GM12878 (cell line): ENCODE measurements at regions not wholly inside any gene's neighbourhood (a gene's known extent, or its start where the extent isn't known, plus 50 kb on each side); places are given as distances from the start of the nearest gene placed in this dataset.

Experiments used
- ATAC-seq: fragments of 200-7000 bp; cut with Tn5 transposase; 3 replicates; pipeline ENCODE4 v1.9.1; 2020; ENCODE audit warnings: mild to moderate bottlenecking, moderate library complexity
- BruUV-seq: library from RNA; stranded (reverse); fragments of 400-500 nt; replicated peaks from 2 replicates; lab custom pipeline; 2021; lab: Mats Ljungman, UMichigan
- CTCF ChIA-PET: fragments of 300-600 bp; sonication (Branson Sonifier 250); formaldehyde crosslinking; extraction: SDS; loops from one replicate; lab custom pipeline; 2021; ENCODE audit warnings: inconsistent platforms; lab: Yijun Ruan, JAX
- POLR2A ChIA-PET: fragments of 350-600 bp; formaldehyde crosslinking; extraction: SDS; loops from one replicate; lab custom pipeline; 2021; ENCODE audit warnings: inconsistent platforms; lab: Charles Lee
- RAD21 ChIA-PET: fragments of 300-600 bp; sonication (Branson Sonifier 250); formaldehyde crosslinking; loops from one replicate; lab custom pipeline; 2023; ENCODE audit warnings: antibody characterized with exemption; ENCODE audit not compliant: unreplicated experiment; lab: Charles Lee
- SMC1A ChIA-PET: fragments of 300-600 bp; sonication (Branson Sonifier 250); formaldehyde crosslinking; loops from one replicate; lab custom pipeline; 2023; ENCODE audit not compliant: unreplicated experiment, uncharacterized antibody; lab: Charles Lee
- DNase-seq: peaks from one replicate; pipeline ENCODE4 v3.0.0-alpha.2; 2011; ENCODE audit warnings: low read depth, low spot score
- FAIRE-seq: peaks from 3 replicates; lab custom pipeline; 2011; peaks lifted over from hg19 to GRCh38; lab: Jason Lieb, UNC
- H2AFZ ChIP-seq: 2 replicates; pipeline ENCODE4 v1.6.0; 2011; ENCODE audit warnings: low read depth, low read length, control low read depth; ENCODE audit not compliant: control insufficient read depth
- H3K27ac ChIP-seq: 2 replicates; pipeline ENCODE4 v1.5.1; 2011; ENCODE audit warnings: control low read depth; ENCODE audit not compliant: control insufficient read depth, insufficient read depth
- H3K27me3 ChIP-seq, 2 experiments: replicated peaks in 1 of 2; 2 replicates each; pipeline versions ENCODE4 v1.6.0 to v1.6.1; 2011; ENCODE audit warnings: low read length in 1 of 2; ENCODE audit not compliant: control insufficient read depth in 2 of 2, insufficient read depth in 2 of 2
- H3K36me3 ChIP-seq, 2 experiments: 2 replicates each; pipeline ENCODE4 v1.5.1; 2011; ENCODE audit warnings: low read length in 1 of 2; ENCODE audit not compliant: control insufficient read depth in 2 of 2, insufficient read depth in 2 of 2
- H3K4me1 ChIP-seq: 2 replicates; pipeline ENCODE4 v1.6.1; 2011; ENCODE audit warnings: mild to moderate bottlenecking, low read length, moderate library complexity, mixed read lengths; ENCODE audit not compliant: control insufficient read depth, insufficient read depth
- H3K4me2 ChIP-seq: 2 replicates; pipeline ENCODE4 v1.6.0; 2011; ENCODE audit warnings: control low read depth; ENCODE audit not compliant: control insufficient read depth, insufficient read depth
- H3K4me3 ChIP-seq: fragments of 200-600 bp; sonication (generic); 2 replicates; pipeline ENCODE4 v1.5.1; 2016
- H3K79me2 ChIP-seq: 2 replicates; pipeline ENCODE4 v1.6.0; 2011; ENCODE audit warnings: low read length; ENCODE audit not compliant: control insufficient read depth, insufficient read depth
- H3K9ac ChIP-seq: 2 replicates; pipeline ENCODE4 v1.8.0; 2011; ENCODE audit warnings: low read length, control low read depth, mixed read lengths; ENCODE audit not compliant: control insufficient read depth, insufficient read depth
- H3K9me3 ChIP-seq: replicated peaks from 3 replicates; pipeline ENCODE4 v1.5.1; 2011; ENCODE audit warnings: mild to moderate bottlenecking, low read length; ENCODE audit not compliant: control insufficient read depth, insufficient read depth
- H4K20me1 ChIP-seq: 2 replicates; pipeline ENCODE4 v1.6.0; 2011; ENCODE audit not compliant: control insufficient read depth, insufficient read depth
- CHD2 ChIP-seq: IDR thresholded peaks from 2 replicates; pipeline ENCODE4 v1.6.1; 2011; ENCODE audit warnings: low read depth, low read length, improper control_type of control experiment, borderline replicate concordance
- CREB1 ChIP-seq: IDR thresholded peaks from 2 replicates; pipeline ENCODE4 v1.6.1; 2012; ENCODE audit warnings: low read depth, mild to moderate bottlenecking, inconsistent platforms
- JUNB ChIP-seq: IDR thresholded peaks from 2 replicates; pipeline ENCODE4 v1.6.1; 2016; ENCODE audit warnings: antibody characterized with exemption, mild to moderate bottlenecking
- NKRF ChIP-seq: fragments of 450-650 bp; conservative IDR thresholded peaks from 2 replicates; pipeline ENCODE4 v1.6.1; 2017; ENCODE audit warnings: mild to moderate bottlenecking, moderate library complexity
- RAD21 ChIP-seq: IDR thresholded peaks from 2 replicates; pipeline ENCODE4 v1.6.1; 2011; ENCODE audit warnings: mild to moderate bottlenecking, low read depth, low read length, moderate library complexity; ENCODE audit not compliant: insufficient read depth
- RB1 ChIP-seq: fragments of 450-650 bp; formaldehyde crosslinking; IDR thresholded peaks from 2 replicates; pipeline ENCODE4 v1.6.1; 2017; ENCODE audit warnings: mild to moderate bottlenecking, borderline replicate concordance
- STAT3 ChIP-seq: IDR thresholded peaks from 2 replicates; pipeline ENCODE4 v1.6.1; 2011; ENCODE audit warnings: low read depth, low read length, improper control_type of control experiment
- WRNIP1 ChIP-seq: IDR thresholded peaks from 2 replicates; pipeline ENCODE4 v1.6.1; 2011; ENCODE audit warnings: low read depth, low read length, improper control_type of control experiment, borderline replicate concordance
- WGBS: methylation state at CpG from one replicate; pipeline ENCODE4 v1.1.6; 2016; ENCODE audit warnings: low lambda C conversion rate; ENCODE audit not compliant: insufficient replicate concordance, insufficient coverage; ENCODE audit errors: missing lambda C conversion rate; 5-methylcytosine and 5-hydroxymethylcytosine counted together
- in situ Hi-C: fragments of 300-500 bp; cut with MboI; formaldehyde crosslinking; loops from 9 replicates; pipeline ENCODE4 v1.14.3; 2018; ENCODE audit warnings: mixed read lengths
- intact Hi-C: fragments of 100-400 bp; cut with micrococcal nuclease; formaldehyde crosslinking; loops from one replicate; pipeline ENCODE4 v1.14.2; 2022; ENCODE audit not compliant: unreplicated experiment
- TF ChIP-seq, protein P1 (sequence below): fragments of 450-650 bp; formaldehyde crosslinking; IDR thresholded peaks from 2 replicates; pipeline ENCODE4 v1.4.0; 2020; ENCODE audit warnings: mild to moderate bottlenecking, moderate library complexity
- TF ChIP-seq, protein P2 (sequence below): IDR thresholded peaks from 2 replicates; pipeline ENCODE4 v1.6.1; 2011; ENCODE audit warnings: low read depth, mild to moderate bottlenecking, low read length, moderate library complexity, borderline replicate concordance; ENCODE audit errors: extremely low read depth
- TF ChIP-seq, protein P3 (sequence below): fragments of 450-650 bp; IDR thresholded peaks from 2 replicates; pipeline ENCODE4 v1.6.1; 2017; ENCODE audit warnings: mild to moderate bottlenecking
- TF ChIP-seq, protein P4 (sequence below): fragments of 450-650 bp; IDR thresholded peaks from 2 replicates; pipeline ENCODE4 v1.6.1; 2017; ENCODE audit warnings: mild to moderate bottlenecking, moderate library complexity

DNA sequence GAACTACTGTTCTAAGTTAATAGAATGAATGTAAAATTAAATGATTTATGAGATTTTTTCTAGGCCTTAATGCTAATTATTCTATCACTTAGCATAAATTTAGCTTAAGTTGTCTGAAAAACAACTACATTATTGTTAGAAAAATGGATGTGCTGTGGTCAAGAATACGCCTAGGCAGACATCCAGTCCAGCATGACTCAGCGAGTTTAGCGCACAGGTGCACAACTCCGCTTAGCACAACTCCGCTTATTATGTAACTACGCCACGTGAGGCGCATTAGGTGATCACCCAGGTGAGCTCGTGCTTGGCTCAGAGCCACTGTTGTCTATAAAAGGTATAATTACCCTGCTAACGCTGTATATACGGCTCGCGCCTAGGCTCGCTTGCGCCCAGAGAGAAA lies 1043.6 kb upstream of the ADGRL4 start:
- H4K20me1 ChIP-seq = no peaks in the 10 kb centered on the region
- no peak overlapping the region for H3K4me3 ChIP-seq
- H3K9ac ChIP-seq = no peak overlapping the region
- no peaks in the 10 kb centered on the region for H3K4me1 ChIP-seq
- H3K27me3 ChIP-seq = no peaks in the 10 kb centered on the region
- in situ Hi-C loops = no loop called here
- 72% methylated on average over 15 of the region's 15 CpGs for WGBS
- ChIA-PET CTCF (no interaction called here), SMC1A (no interaction called here), POLR2A (no interaction called here), RAD21 (no interaction called here)
- no peak overlapping the region for H3K27ac ChIP-seq
- BruUV-seq = no TSS peak
- no peak overlapping the region for H2AFZ ChIP-seq
- no peaks in the 10 kb centered on the region for H3K79me2 ChIP-seq
- intact Hi-C loops = no loop called here
- no peak for DNase-seq
- no peaks in the 10 kb centered on the region for H3K9me3 ChIP-seq
- ATAC-seq = no peak
- H3K36me3 ChIP-seq = no peaks in the 10 kb centered on the region
- H3K4me2 ChIP-seq = no peak overlapping the region
- FAIRE-seq = no peak
- TF ChIP-seq WRNIP1 = no peak
- no peak for TF ChIP-seq RB1
- TF ChIP-seq CHD2 = no peak
- no peak for TF ChIP-seq STAT3
- no peak for TF ChIP-seq NKRF
- no peak for TF ChIP-seq CREB1
- TF ChIP-seq, protein P1, sequence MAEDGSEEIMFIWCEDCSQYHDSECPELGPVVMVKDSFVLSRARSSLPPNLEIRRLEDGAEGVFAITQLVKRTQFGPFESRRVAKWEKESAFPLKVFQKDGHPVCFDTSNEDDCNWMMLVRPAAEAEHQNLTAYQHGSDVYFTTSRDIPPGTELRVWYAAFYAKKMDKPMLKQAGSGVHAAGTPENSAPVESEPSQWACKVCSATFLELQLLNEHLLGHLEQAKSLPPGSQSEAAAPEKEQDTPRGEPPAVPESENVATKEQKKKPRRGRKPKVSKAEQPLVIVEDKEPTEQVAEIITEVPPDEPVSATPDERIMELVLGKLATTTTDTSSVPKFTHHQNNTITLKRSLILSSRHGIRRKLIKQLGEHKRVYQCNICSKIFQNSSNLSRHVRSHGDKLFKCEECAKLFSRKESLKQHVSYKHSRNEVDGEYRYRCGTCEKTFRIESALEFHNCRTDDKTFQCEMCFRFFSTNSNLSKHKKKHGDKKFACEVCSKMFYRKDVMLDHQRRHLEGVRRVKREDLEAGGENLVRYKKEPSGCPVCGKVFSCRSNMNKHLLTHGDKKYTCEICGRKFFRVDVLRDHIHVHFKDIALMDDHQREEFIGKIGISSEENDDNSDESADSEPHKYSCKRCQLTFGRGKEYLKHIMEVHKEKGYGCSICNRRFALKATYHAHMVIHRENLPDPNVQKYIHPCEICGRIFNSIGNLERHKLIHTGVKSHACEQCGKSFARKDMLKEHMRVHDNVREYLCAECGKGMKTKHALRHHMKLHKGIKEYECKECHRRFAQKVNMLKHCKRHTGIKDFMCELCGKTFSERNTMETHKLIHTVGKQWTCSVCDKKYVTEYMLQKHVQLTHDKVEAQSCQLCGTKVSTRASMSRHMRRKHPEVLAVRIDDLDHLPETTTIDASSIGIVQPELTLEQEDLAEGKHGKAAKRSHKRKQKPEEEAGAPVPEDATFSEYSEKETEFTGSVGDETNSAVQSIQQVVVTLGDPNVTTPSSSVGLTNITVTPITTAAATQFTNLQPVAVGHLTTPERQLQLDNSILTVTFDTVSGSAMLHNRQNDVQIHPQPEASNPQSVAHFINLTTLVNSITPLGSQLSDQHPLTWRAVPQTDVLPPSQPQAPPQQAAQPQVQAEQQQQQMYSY = no peak
- TF ChIP-seq, protein P2, sequence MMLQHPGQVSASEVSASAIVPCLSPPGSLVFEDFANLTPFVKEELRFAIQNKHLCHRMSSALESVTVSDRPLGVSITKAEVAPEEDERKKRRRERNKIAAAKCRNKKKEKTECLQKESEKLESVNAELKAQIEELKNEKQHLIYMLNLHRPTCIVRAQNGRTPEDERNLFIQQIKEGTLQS = no peak
- TF ChIP-seq, protein P3, sequence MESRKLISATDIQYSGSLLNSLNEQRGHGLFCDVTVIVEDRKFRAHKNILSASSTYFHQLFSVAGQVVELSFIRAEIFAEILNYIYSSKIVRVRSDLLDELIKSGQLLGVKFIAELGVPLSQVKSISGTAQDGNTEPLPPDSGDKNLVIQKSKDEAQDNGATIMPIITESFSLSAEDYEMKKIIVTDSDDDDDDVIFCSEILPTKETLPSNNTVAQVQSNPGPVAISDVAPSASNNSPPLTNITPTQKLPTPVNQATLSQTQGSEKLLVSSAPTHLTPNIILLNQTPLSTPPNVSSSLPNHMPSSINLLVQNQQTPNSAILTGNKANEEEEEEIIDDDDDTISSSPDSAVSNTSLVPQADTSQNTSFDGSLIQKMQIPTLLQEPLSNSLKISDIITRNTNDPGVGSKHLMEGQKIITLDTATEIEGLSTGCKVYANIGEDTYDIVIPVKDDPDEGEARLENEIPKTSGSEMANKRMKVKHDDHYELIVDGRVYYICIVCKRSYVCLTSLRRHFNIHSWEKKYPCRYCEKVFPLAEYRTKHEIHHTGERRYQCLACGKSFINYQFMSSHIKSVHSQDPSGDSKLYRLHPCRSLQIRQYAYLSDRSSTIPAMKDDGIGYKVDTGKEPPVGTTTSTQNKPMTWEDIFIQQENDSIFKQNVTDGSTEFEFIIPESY = no peak
- TF ChIP-seq, protein P4, sequence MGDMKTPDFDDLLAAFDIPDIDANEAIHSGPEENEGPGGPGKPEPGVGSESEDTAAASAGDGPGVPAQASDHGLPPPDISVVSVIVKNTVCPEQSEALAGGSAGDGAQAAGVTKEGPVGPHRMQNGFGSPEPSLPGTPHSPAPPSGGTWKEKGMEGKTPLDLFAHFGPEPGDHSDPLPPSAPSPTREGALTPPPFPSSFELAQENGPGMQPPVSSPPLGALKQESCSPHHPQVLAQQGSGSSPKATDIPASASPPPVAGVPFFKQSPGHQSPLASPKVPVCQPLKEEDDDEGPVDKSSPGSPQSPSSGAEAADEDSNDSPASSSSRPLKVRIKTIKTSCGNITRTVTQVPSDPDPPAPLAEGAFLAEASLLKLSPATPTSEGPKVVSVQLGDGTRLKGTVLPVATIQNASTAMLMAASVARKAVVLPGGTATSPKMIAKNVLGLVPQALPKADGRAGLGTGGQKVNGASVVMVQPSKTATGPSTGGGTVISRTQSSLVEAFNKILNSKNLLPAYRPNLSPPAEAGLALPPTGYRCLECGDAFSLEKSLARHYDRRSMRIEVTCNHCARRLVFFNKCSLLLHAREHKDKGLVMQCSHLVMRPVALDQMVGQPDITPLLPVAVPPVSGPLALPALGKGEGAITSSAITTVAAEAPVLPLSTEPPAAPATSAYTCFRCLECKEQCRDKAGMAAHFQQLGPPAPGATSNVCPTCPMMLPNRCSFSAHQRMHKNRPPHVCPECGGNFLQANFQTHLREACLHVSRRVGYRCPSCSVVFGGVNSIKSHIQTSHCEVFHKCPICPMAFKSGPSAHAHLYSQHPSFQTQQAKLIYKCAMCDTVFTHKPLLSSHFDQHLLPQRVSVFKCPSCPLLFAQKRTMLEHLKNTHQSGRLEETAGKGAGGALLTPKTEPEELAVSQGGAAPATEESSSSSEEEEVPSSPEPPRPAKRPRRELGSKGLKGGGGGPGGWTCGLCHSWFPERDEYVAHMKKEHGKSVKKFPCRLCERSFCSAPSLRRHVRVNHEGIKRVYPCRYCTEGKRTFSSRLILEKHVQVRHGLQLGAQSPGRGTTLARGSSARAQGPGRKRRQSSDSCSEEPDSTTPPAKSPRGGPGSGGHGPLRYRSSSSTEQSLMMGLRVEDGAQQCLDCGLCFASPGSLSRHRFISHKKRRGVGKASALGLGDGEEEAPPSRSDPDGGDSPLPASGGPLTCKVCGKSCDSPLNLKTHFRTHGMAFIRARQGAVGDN = no peak
- TF ChIP-seq RAD21 = no peak
- no peak for TF ChIP-seq JUNB
